CD14-positive monocyte (primary cell): ENCODE measurements at regions not wholly inside any gene's neighbourhood (a gene's known extent, or its start where the extent isn't known, plus 50 kb on each side); places are given as distances from the start of the nearest gene placed in this dataset.

Experiments
- DNase-seq, 3 donors: peaks; one replicate each; pipeline ENCODE4 v3.0.0-alpha.2; 2011 to 2022
- H2AFZ ChIP-seq: 2 replicates; pipeline ENCODE4 v1.6.0; 2012; ENCODE audit warnings: mild to moderate bottlenecking, low read depth, low read length, inconsistent platforms; ENCODE audit not compliant: insufficient read depth, poor library complexity, severe bottlenecking
- H3K27ac ChIP-seq, 2 donors: 1 replicate in 1 of 2; 2 replicates in 1 of 2; pipeline ENCODE4 v1.5.1; 2012 to 2013; ENCODE audit warnings: low read length in 2 of 2, control low read depth in 1 of 2, inconsistent platforms in 1 of 2, low read depth in 1 of 2, mild to moderate bottlenecking in 1 of 2
- H3K27me3 ChIP-seq, 2 donors: one replicate each; pipeline versions ENCODE4 v1.6.0 to v1.6.1; 2011 to 2013; ENCODE audit warnings: low read length in 2 of 2; ENCODE audit not compliant: control insufficient read depth in 2 of 2, insufficient read depth in 2 of 2
- H3K36me3 ChIP-seq, 2 donors: replicated peaks in 1 of 2; 1 replicate in 1 of 2; 2 replicates in 1 of 2; pipeline versions ENCODE4 v1.5.1 to v1.6.1; 2012 to 2013; ENCODE audit warnings: low read length in 2 of 2, control low read depth in 1 of 2, inconsistent platforms in 1 of 2, mild to moderate bottlenecking in 1 of 2; ENCODE audit not compliant: insufficient read depth in 2 of 2, control insufficient read depth in 1 of 2
- H3K4me1 ChIP-seq, 2 donors: 1 replicate in 1 of 2; 2 replicates in 1 of 2; pipeline versions ENCODE4 v1.5.1 to v1.6.1; 2012 to 2013; ENCODE audit warnings: low read length in 2 of 2, control low read depth in 1 of 2, inconsistent platforms in 1 of 2, mild to moderate bottlenecking in 1 of 2, moderate library complexity in 1 of 2; ENCODE audit not compliant: insufficient read depth in 2 of 2, control insufficient read depth in 1 of 2
- H3K4me2 ChIP-seq: replicated peaks from 2 replicates; pipeline ENCODE3; 2012; ENCODE audit warnings: low read length, moderate library complexity, mild to moderate bottlenecking; ENCODE audit not compliant: poor library complexity, severe bottlenecking; ENCODE audit errors: extremely low read depth
- H3K4me3 ChIP-seq, 3 experiments: fragments of 200-600 bp in 1 of 3; sonication (generic) in 1 of 3; replicated peaks in 1 of 3; 1 replicate in 2 of 3; 2 replicates in 1 of 3; pipeline ENCODE4 v1.5.1; 2011 to 2013; ENCODE audit warnings: low read length in 3 of 3, mild to moderate bottlenecking in 3 of 3, control low read depth in 2 of 3, low read depth in 2 of 3, inconsistent platforms in 1 of 3, moderate library complexity in 1 of 3
- H3K79me2 ChIP-seq: 2 replicates; pipeline ENCODE4 v1.6.0; 2012; ENCODE audit warnings: mild to moderate bottlenecking, control low read depth, inconsistent platforms, low read length, moderate library complexity; ENCODE audit not compliant: insufficient read depth
- H3K9ac ChIP-seq: 2 replicates; pipeline ENCODE4 v1.6.0; 2017; ENCODE audit warnings: low read length, mild to moderate bottlenecking; ENCODE audit not compliant: insufficient read depth, poor library complexity, severe bottlenecking
- H3K9me3 ChIP-seq, 2 donors: replicated peaks in 1 of 2; 1 replicate in 1 of 2; 2 replicates in 1 of 2; pipeline versions ENCODE4 v1.5.1 to v1.6.1; 2012 to 2013; ENCODE audit warnings: low read length in 2 of 2, control low read depth in 1 of 2; ENCODE audit not compliant: control insufficient read depth in 1 of 2, insufficient read depth in 1 of 2
- H4K20me1 ChIP-seq: 2 replicates; pipeline ENCODE4 v1.6.0; 2012; ENCODE audit warnings: mild to moderate bottlenecking, low read length, control low read depth, moderate library complexity; ENCODE audit not compliant: insufficient read depth
- H3K27ac Mint-ChIP-seq, 7 donors: one replicate each; pipeline ENCODE4 v1.8.0; 2020; ENCODE audit warnings: mild to moderate bottlenecking in 7 of 7, mixed read lengths in 7 of 7, moderate library complexity in 6 of 7, inconsistent platforms in 2 of 7
- H3K27me3 Mint-ChIP-seq, 3 donors: one replicate each; pipeline ENCODE4 v1.8.0; 2021 to 2022; ENCODE audit warnings: low read depth in 3 of 3, mild to moderate bottlenecking in 3 of 3, mixed read lengths in 3 of 3, moderate library complexity in 3 of 3, inconsistent platforms in 1 of 3
- H3K36me3 Mint-ChIP-seq, 2 donors: one replicate each; pipeline ENCODE4 v1.8.0; 2020; ENCODE audit warnings: mixed read lengths in 2 of 2, inconsistent platforms in 1 of 2, mild to moderate bottlenecking in 1 of 2
- H3K4me1 Mint-ChIP-seq: one replicate; pipeline ENCODE4 v1.8.0; 2020; ENCODE audit warnings: mild to moderate bottlenecking, mixed read lengths
- H3K4me3 Mint-ChIP-seq, 2 donors: one replicate each; pipeline ENCODE4 v1.8.0; 2020; ENCODE audit warnings: mild to moderate bottlenecking in 2 of 2, mixed read lengths in 2 of 2, moderate library complexity in 1 of 2
- H3K9me3 Mint-ChIP-seq, 7 donors: one replicate each; pipeline ENCODE4 v1.8.0; 2020 to 2022; ENCODE audit warnings: mixed read lengths in 7 of 7, mild to moderate bottlenecking in 6 of 7, moderate library complexity in 6 of 7, inconsistent platforms in 2 of 7
- CTCF ChIP-seq: fragments of 200-600 bp; IDR thresholded peaks from one replicate; pipeline ENCODE4 v1.8.0; 2022; ENCODE audit warnings: antibody characterized with exemption, mild to moderate bottlenecking
- WGBS: methylation state at CpG from one replicate; pipeline ENCODE4 v1.1.5; 2013; ENCODE audit warnings: missing lambda C conversion rate; ENCODE audit not compliant: insufficient coverage; 5-methylcytosine and 5-hydroxymethylcytosine counted together
- intact Hi-C, 2 donors: fragments of 100-400 bp; cut with micrococcal nuclease; formaldehyde crosslinking; loops; one replicate each; pipeline versions ENCODE4 v1.15.0 to v1.15.1; 2023

GRCh38 chr6:129946439-129947140 lies 71.8 kb upstream of the L3MBTL3 start:
- H3K4me1 Mint-ChIP-seq, result no peaks in the 10 kb centered on the region
- H3K9me3 Mint-ChIP-seq, result peaks cover 0 to 2% (median 0%) of the 10 kb centered on the region in 7 donors
- no peak for DNase-seq
- Histone ChIP-seq H4K20me1 (no peaks in the 10 kb centered on the region), H2AFZ (no peak overlapping the region), H3K9ac (no peak overlapping the region), H3K4me1 (no peaks in the 10 kb centered on the region), H3K4me2 (no peak overlapping the region), H3K4me3 (no peak overlapping the region), H3K27ac (no peak overlapping the region), H3K36me3 (no peaks in the 10 kb centered on the region), H3K79me2 (no peaks in the 10 kb centered on the region), H3K9me3 (no peaks in the 10 kb centered on the region), H3K27me3 (no peaks in the 10 kb centered on the region)
- no peak overlapping the region for H3K27ac Mint-ChIP-seq
- 90% methylated on average over 2 of the region's 9 CpGs for WGBS
- H3K36me3 Mint-ChIP-seq, result no peaks in the 10 kb centered on the region
- no peak for TF ChIP-seq CTCF
- H3K27me3 Mint-ChIP-seq, result peaks cover 0 to 5% (median 3%) of the 10 kb centered on the region in 3 donors
- intact Hi-C loops, result no loop called here
- no peak overlapping the region for H3K4me3 Mint-ChIP-seq

GRCh38 chr6:129943637-129944271 lies 74.6 kb upstream of the L3MBTL3 start:
- H3K9me3 ChIP-seq, result no peaks in the 10 kb centered on the region
- intact Hi-C loops, result no loop called here
- no peak overlapping the region for H3K4me3 ChIP-seq
- no peaks in the 10 kb centered on the region for H3K4me1 Mint-ChIP-seq
- H2AFZ ChIP-seq, result no peak overlapping the region
- H3K36me3 Mint-ChIP-seq, result no peaks in the 10 kb centered on the region
- no peaks in the 10 kb centered on the region for H3K36me3 ChIP-seq
- TF ChIP-seq CTCF, result no peak
- H3K79me2 ChIP-seq, result no peaks in the 10 kb centered on the region
- no peaks in the 10 kb centered on the region for H4K20me1 ChIP-seq
- H3K27me3 ChIP-seq, result no peaks in the 10 kb centered on the region
- peaks cover 0 to 2% (median 0%) of the 10 kb centered on the region in 7 donors for H3K9me3 Mint-ChIP-seq
- H3K27ac ChIP-seq, result no peak overlapping the region
- DNase-seq, result no peak
- H3K27ac Mint-ChIP-seq, result no peak overlapping the region
- H3K9ac ChIP-seq, result no peak overlapping the region
- no peak overlapping the region for H3K4me3 Mint-ChIP-seq
- WGBS, result 98% methylated on average over 5 of the region's 11 CpGs
- no peak overlapping the region for H3K4me2 ChIP-seq
- no peaks in the 10 kb centered on the region for H3K4me1 ChIP-seq
- H3K27me3 Mint-ChIP-seq, result peaks cover 4 to 10% (median 8%) of the 10 kb centered on the region in 3 donors
